Gastroesophageal sphincter (tissue), 4 donors: ENCODE measurements at regions not wholly inside any gene's neighbourhood (a gene's known extent, or its start where the extent isn't known, plus 50 kb on each side); places are given as distances from the start of the nearest gene placed in this dataset.

ENCODE experiments used
- ATAC-seq: fragments of 150-250 bp; one replicate; pipeline ENCODE4 v1.9.1; 2016; ENCODE audit warnings: mild to moderate bottlenecking, moderate library complexity
- H3K27ac ChIP-seq, 4 donors: fragments of 200-600 bp; sonication (generic) in 3 of 4; 1 replicate in 3 of 4; 2 replicates in 1 of 4; pipeline ENCODE4 v1.5.1; 2016 to 2019
- H3K27me3 ChIP-seq: fragments of 200-600 bp; sonication (generic); one replicate; pipeline ENCODE4 v1.5.1; 2019
- H3K36me3 ChIP-seq, 2 donors: fragments of 200-600 bp; sonication (generic); one replicate each; pipeline ENCODE4 v1.5.1; 2019; ENCODE audit warnings: control low read depth in 1 of 2
- H3K4me1 ChIP-seq, 3 donors: fragments of 200-600 bp; sonication (generic); 1 replicate in 2 of 3; 2 replicates in 1 of 3; pipeline ENCODE4 v1.5.1; 2016 to 2019; ENCODE audit warnings: control low read depth in 2 of 3
- H3K4me3 ChIP-seq, 2 donors: fragments of 200-600 bp; sonication (generic); one replicate each; pipeline ENCODE4 v1.5.1; 2019; ENCODE audit warnings: mild to moderate bottlenecking in 1 of 2, moderate library complexity in 1 of 2
- H3K9me3 ChIP-seq, 3 donors: fragments of 200-600 bp; sonication (generic); one replicate each; pipeline ENCODE4 v1.5.1; 2017 to 2019; ENCODE audit warnings: control low read depth in 2 of 3
- CTCF ChIP-seq, 4 experiments: fragments of 200-600 bp in 2 of 4; fragments of 450-650 bp in 2 of 4; sonication (generic) in 1 of 4; IDR thresholded peaks; one replicate each; pipeline ENCODE4 v1.5.1; 2017 to 2019; ENCODE audit warnings: antibody characterized with exemption in 4 of 4, mild to moderate bottlenecking in 2 of 4, moderate library complexity in 2 of 4
- EP300 ChIP-seq: sonication (generic); formaldehyde crosslinking; IDR thresholded peaks from one replicate; pipeline ENCODE4 v1.6.1; 2017; ENCODE audit warnings: antibody characterized with exemption, mild to moderate bottlenecking
- POLR2A ChIP-seq, 2 donors: fragments of 450-650 bp; IDR thresholded peaks; one replicate each; pipeline ENCODE4 v1.6.1; 2017; ENCODE audit warnings: antibody characterized with exemption in 2 of 2, mild to moderate bottlenecking in 2 of 2, moderate library complexity in 1 of 2
- POLR2AphosphoS5 ChIP-seq: sonication (generic); formaldehyde crosslinking; IDR thresholded peaks from one replicate; pipeline ENCODE4 v1.6.1; 2017; ENCODE audit warnings: antibody characterized with exemption
- WGBS, 2 donors: methylation state at CpG; one replicate each; pipeline ENCODE4 v1.1.5; 2018; ENCODE audit warnings: low coverage in 1 of 2; 5-methylcytosine and 5-hydroxymethylcytosine counted together

GRCh38 chr9:84445737-84446136 is 105.2 kb upstream of the SLC28A3 start:
- Histone ChIP-seq H3K27me3 (peaks cover 7% of the 10 kb centered on the region), H3K9me3 (no peaks in the 10 kb centered on the region), H3K4me3 (no peak overlapping the region), H3K36me3 (no peaks in the 10 kb centered on the region), H3K27ac (no peak overlapping the region), H3K4me1 (no peaks in the 10 kb centered on the region)
- whole genome bisulfite sequencing, 2 donors = 60 to 81% methylated on average over 1 to 4 of the region's 5 CpGs
- ATAC-seq = no peak
- TF ChIP-seq CTCF (IDR thresholded peaks at IDR 0.05) (no peak), POLR2A (IDR thresholded peaks at IDR 0.05) (no peak), POLR2AphosphoS5 (no peak), EP300 (no peak)

GRCh38 chr9:84447305-84447704 is 106.7 kb upstream of the SLC28A3 start:
- WGBS, 2 donors = 81 to 88% methylated on average over 2 of the region's 2 CpGs
- H3K9me3 ChIP-seq = no peaks in the 10 kb centered on the region
- no peak overlapping the region for H3K27ac ChIP-seq

GRCh38 chr9:84450029-84450428 is 109.5 kb upstream of the SLC28A3 start:
- Histone ChIP-seq H3K4me3 (no peak overlapping the region), H3K27me3 (peaks cover 18% of the 10 kb centered on the region), H3K27ac (no peak overlapping the region), H3K4me1 (no peaks in the 10 kb centered on the region), H3K36me3 (no peaks in the 10 kb centered on the region), H3K9me3 (no peaks in the 10 kb centered on the region)
- WGBS, 2 donors = 67 to 74% methylated on average over 5 of the region's 5 CpGs
- ATAC-seq = no peak
- TF ChIP-seq EP300 (no peak), POLR2AphosphoS5 (no peak), POLR2A (IDR thresholded peaks at IDR 0.05) (no peak)

More at GRCh38 chr9:84447305-84447704, 106.7 kb upstream of the SLC28A3 start:
- TF ChIP-seq CTCF (IDR thresholded peaks at IDR 0.05) = no peak
- no peak for TF ChIP-seq EP300
- TF ChIP-seq POLR2AphosphoS5 = no peak
- TF ChIP-seq POLR2A (IDR thresholded peaks at IDR 0.05) = no peak
- ATAC-seq = no peak
- Histone ChIP-seq H3K4me1 (no peaks in the 10 kb centered on the region), H3K36me3 (no peaks in the 10 kb centered on the region), H3K4me3 (no peak overlapping the region), H3K27me3 (peaks cover 12% of the 10 kb centered on the region)

GRCh38 chr9:84456527-84456926 is 116.0 kb upstream of the SLC28A3 start:
- WGBS, 2 donors = 94 to 95% methylated on average over 2 of the region's 2 CpGs
- H3K27me3 ChIP-seq = peaks cover 18% of the 10 kb centered on the region

GRCh38 chr9:84460695-84461094 is 120.1 kb upstream of the SLC28A3 start:
- no peak for ATAC-seq
- no peaks in the 10 kb centered on the region for H3K36me3 ChIP-seq
- TF ChIP-seq POLR2AphosphoS5 = no peak
- no peak for TF ChIP-seq CTCF (IDR thresholded peaks at IDR 0.05)
- TF ChIP-seq POLR2A (IDR thresholded peaks at IDR 0.05) = no peak
- TF ChIP-seq EP300 = no peak
- H3K27me3 ChIP-seq = peaks cover 18% of the 10 kb centered on the region
- no peak overlapping the region for H3K27ac ChIP-seq
- H3K9me3 ChIP-seq = peaks cover 0 to 14% (median 0%) of the 10 kb centered on the region in 3 donors
- H3K4me3 ChIP-seq = no peak overlapping the region
- H3K4me1 ChIP-seq = no peaks in the 10 kb centered on the region

More at GRCh38 chr9:84456527-84456926, 116.0 kb upstream of the SLC28A3 start:
- peaks cover 0 to 14% (median 0%) of the 10 kb centered on the region in 3 donors for H3K9me3 ChIP-seq
- ATAC-seq = no peak
- H3K4me3 ChIP-seq = no peak overlapping the region
- H3K36me3 ChIP-seq = no peaks in the 10 kb centered on the region
- no peak overlapping the region for H3K27ac ChIP-seq
- H3K4me1 ChIP-seq = no peaks in the 10 kb centered on the region
- TF ChIP-seq CTCF (IDR thresholded peaks at IDR 0.05) = no peak
- no peak for TF ChIP-seq EP300
- TF ChIP-seq POLR2AphosphoS5 = no peak
- no peak for TF ChIP-seq POLR2A (IDR thresholded peaks at IDR 0.05)

GRCh38 chr9:84463272-84463671 is 122.7 kb upstream of the SLC28A3 start:
- no peaks in the 10 kb centered on the region for H3K4me1 ChIP-seq
- no peaks in the 10 kb centered on the region for H3K36me3 ChIP-seq
- no peak for TF ChIP-seq POLR2AphosphoS5
- no peak for TF ChIP-seq CTCF (IDR thresholded peaks at IDR 0.05)
- TF ChIP-seq POLR2A (IDR thresholded peaks at IDR 0.05) = no peak
- no peak for TF ChIP-seq EP300
- no peak for ATAC-seq
- H3K9me3 ChIP-seq = peaks cover 0 to 1% (median 0%) of the 10 kb centered on the region in 3 donors
- H3K27ac ChIP-seq = no peak overlapping the region
- H3K27me3 ChIP-seq = peaks cover 14% of the 10 kb centered on the region
- WGBS, 2 donors = 38 to 53% methylated on average over 2 to 3 of the region's 3 CpGs
- H3K4me3 ChIP-seq = no peak overlapping the region
